ENCODE measurements at regions not wholly inside any gene's neighbourhood (a gene's known extent, or its start where the extent isn't known, plus 50 kb on each side); places are given as distances from the start of the nearest gene placed in this dataset.

- peaks cover 7% of the 10 kb centered on the region for H3K4me1 Mint-ChIP-seq (ENCODE audit: low read depth, unreplicated experiment)
- H4K20me1 ChIP-seq (ENCODE audit: insufficient read depth, low read length), result no peaks in the 10 kb centered on the region
- no peak overlapping the region for H3K9ac ChIP-seq (ENCODE audit: low read length)
- no peak overlapping the region for H3K4me3 ChIP-seq (ENCODE audit: insufficient read depth, low read depth, low read length)
- H3K27ac Mint-ChIP-seq (ENCODE audit: unreplicated experiment), result no peak overlapping the region
- H3K79me2 ChIP-seq (ENCODE audit: insufficient read depth, low read length), result no peaks in the 10 kb centered on the region
- TF ChIP-seq CTCF (IDR thresholded peaks at IDR 0.05; ENCODE audit: insufficient read depth, low read depth, low read length) (no peak), EZH2 (IDR thresholded peaks at IDR 0.05; ENCODE audit: insufficient read depth, low read length) (no peak)
- DNase-seq (ENCODE audit: low read depth), result no peak
- no peak for FAIRE-seq
- peaks cover under 1% of the 10 kb centered on the region for H3K4me1 ChIP-seq (ENCODE audit: insufficient read depth, low read length)
- no peak overlapping the region for H3K27ac ChIP-seq (ENCODE audit: low read depth, low read length)
- no peaks in the 10 kb centered on the region for H3K36me3 Mint-ChIP-seq (ENCODE audit: low read depth, unreplicated experiment)
- no peak overlapping the region for H2AFZ ChIP-seq (ENCODE audit: low read depth, low read length)
- H3K4me3 Mint-ChIP-seq (ENCODE audit: unreplicated experiment), result no peak overlapping the region
- peaks cover 44% of the 10 kb centered on the region for H3K27me3 Mint-ChIP-seq (ENCODE audit: low read depth, unreplicated experiment)
- no peaks in the 10 kb centered on the region for H3K27me3 ChIP-seq (ENCODE audit: insufficient read depth, low read length)
- H3K9me3 ChIP-seq (ENCODE audit: insufficient read depth, low read depth, low read length), result no peaks in the 10 kb centered on the region
- no peak overlapping the region for H3K4me2 ChIP-seq (ENCODE audit: low read length)
- H3K9me3 Mint-ChIP-seq (ENCODE audit: unreplicated experiment), result no peaks in the 10 kb centered on the region
- H3K36me3 ChIP-seq (ENCODE audit: insufficient read depth, low read length), result no peaks in the 10 kb centered on the region
These were observed 264.2 kb downstream of the LNPK start for GRCh38 chr2:175737722-175738361.

GRCh38 chr2:175734686-175735085, 267.4 kb downstream of the LNPK start:
- Histone ChIP-seq H3K4me2 (ENCODE audit: low read length) (no peak overlapping the region), H4K20me1 (ENCODE audit: insufficient read depth, low read length) (no peaks in the 10 kb centered on the region), H3K36me3 (ENCODE audit: insufficient read depth, low read length) (no peaks in the 10 kb centered on the region), H3K9ac (ENCODE audit: low read length) (no peak overlapping the region), H3K4me1 (ENCODE audit: insufficient read depth, low read length) (no peaks in the 10 kb centered on the region), H3K27ac (ENCODE audit: low read depth, low read length) (no peak overlapping the region), H3K9me3 (ENCODE audit: insufficient read depth, low read depth, low read length) (no peaks in the 10 kb centered on the region), H3K4me3 (ENCODE audit: insufficient read depth, low read depth, low read length) (no peak overlapping the region), H3K79me2 (ENCODE audit: insufficient read depth, low read length) (no peaks in the 10 kb centered on the region), H3K27me3 (ENCODE audit: insufficient read depth, low read length) (no peaks in the 10 kb centered on the region), H2AFZ (ENCODE audit: low read depth, low read length) (no peak overlapping the region)
- TF ChIP-seq EZH2 (IDR thresholded peaks at IDR 0.05; ENCODE audit: insufficient read depth, low read length) (no peak), CTCF (IDR thresholded peaks at IDR 0.05; ENCODE audit: insufficient read depth, low read depth, low read length) (no peak)
- FAIRE-seq (no peak), DNase-seq (ENCODE audit: low read depth) (no peak)
- Mint-ChIP-seq H3K27me3 (ENCODE audit: low read depth, unreplicated experiment) (peaks cover 48% of the 10 kb centered on the region), H3K27ac (ENCODE audit: unreplicated experiment) (no peak overlapping the region), H3K4me3 (ENCODE audit: unreplicated experiment) (no peak overlapping the region), H3K36me3 (ENCODE audit: low read depth, unreplicated experiment) (no peaks in the 10 kb centered on the region), H3K4me1 (ENCODE audit: low read depth, unreplicated experiment) (no peaks in the 10 kb centered on the region), H3K9me3 (ENCODE audit: unreplicated experiment) (peaks cover 2% of the 10 kb centered on the region)

GRCh38 chr2:175732531-175732930, 269.5 kb downstream of the LNPK start:
- DNase-seq (ENCODE audit: low read depth), result no peak
- no peak overlapping the region for H2AFZ ChIP-seq (ENCODE audit: low read depth, low read length)

More at GRCh38 chr2:175732531-175732930, 269.5 kb downstream of the LNPK start:
- Histone ChIP-seq H3K4me1 (ENCODE audit: insufficient read depth, low read length) (no peaks in the 10 kb centered on the region), H3K36me3 (ENCODE audit: insufficient read depth, low read length) (no peaks in the 10 kb centered on the region), H3K4me2 (ENCODE audit: low read length) (no peak overlapping the region), H3K9me3 (ENCODE audit: insufficient read depth, low read depth, low read length) (no peaks in the 10 kb centered on the region), H3K27me3 (ENCODE audit: insufficient read depth, low read length) (no peaks in the 10 kb centered on the region), H3K9ac (ENCODE audit: low read length) (no peak overlapping the region), H3K4me3 (ENCODE audit: insufficient read depth, low read depth, low read length) (no peak overlapping the region), H4K20me1 (ENCODE audit: insufficient read depth, low read length) (no peaks in the 10 kb centered on the region), H3K27ac (ENCODE audit: low read depth, low read length) (no peak overlapping the region), H3K79me2 (ENCODE audit: insufficient read depth, low read length) (no peaks in the 10 kb centered on the region)
- no peak for FAIRE-seq
- H3K4me3 Mint-ChIP-seq (ENCODE audit: unreplicated experiment), result no peak overlapping the region
- no peaks in the 10 kb centered on the region for H3K4me1 Mint-ChIP-seq (ENCODE audit: low read depth, unreplicated experiment)
- peaks cover 2% of the 10 kb centered on the region for H3K9me3 Mint-ChIP-seq (ENCODE audit: unreplicated experiment)
- TF ChIP-seq CTCF (IDR thresholded peaks at IDR 0.05; ENCODE audit: insufficient read depth, low read depth, low read length), result no peak
- TF ChIP-seq EZH2 (IDR thresholded peaks at IDR 0.05; ENCODE audit: insufficient read depth, low read length), result no peak
- no peak overlapping the region for H3K27ac Mint-ChIP-seq (ENCODE audit: unreplicated experiment)
- no peaks in the 10 kb centered on the region for H3K36me3 Mint-ChIP-seq (ENCODE audit: low read depth, unreplicated experiment)
- peaks cover 35% of the 10 kb centered on the region for H3K27me3 Mint-ChIP-seq (ENCODE audit: low read depth, unreplicated experiment)
